ENCODE measurements at regions not wholly inside any gene's neighbourhood (a gene's known extent, or its start where the extent isn't known, plus 50 kb on each side); places are given as distances from the start of the nearest gene placed in this dataset.

GRCh38 chr2:147758821-147759220 is 86.0 kb upstream of the ACVR2A start:
- no peak for TF ChIP-seq CTCF (IDR thresholded peaks at IDR 0.05; ENCODE audit: control insufficient read depth, extremely low read depth, insufficient read depth)
- no peak for DNase-seq (ENCODE audit: low read depth)
- H3K4me3 ChIP-seq (ENCODE audit: low read depth, low read length) = no peak overlapping the region

- no peak for DNase-seq (ENCODE audit: low read depth)
- no peak for TF ChIP-seq CTCF (IDR thresholded peaks at IDR 0.05; ENCODE audit: control insufficient read depth, extremely low read depth, insufficient read depth)
- no peak overlapping the region for H3K4me3 ChIP-seq (ENCODE audit: low read depth, low read length)
Observed at GRCh38 chr2:147756069-147756468, 88.8 kb upstream of the ACVR2A start.

GRCh38 chr2:147740211-147740927 is 104.5 kb upstream of the ACVR2A start:
- DNase-seq (ENCODE audit: low read depth) = no peak
- no peak for TF ChIP-seq CTCF (IDR thresholded peaks at IDR 0.05; ENCODE audit: control insufficient read depth, extremely low read depth, insufficient read depth)
- H3K4me3 ChIP-seq (ENCODE audit: low read depth, low read length) = no peak overlapping the region

GRCh38 chr2:147739508-147739907 is 105.3 kb upstream of the ACVR2A start:
- DNase-seq (ENCODE audit: low read depth) = no peak
- no peak overlapping the region for H3K4me3 ChIP-seq (ENCODE audit: low read depth, low read length)
- TF ChIP-seq CTCF (IDR thresholded peaks at IDR 0.05; ENCODE audit: control insufficient read depth, extremely low read depth, insufficient read depth) = no peak

GRCh38 chr2:147718831-147719230 is 126.0 kb upstream of the ACVR2A start:
- DNase-seq (ENCODE audit: low read depth) = no peak
- H3K4me3 ChIP-seq (ENCODE audit: low read depth, low read length) = no peak overlapping the region
- no peak for TF ChIP-seq CTCF (IDR thresholded peaks at IDR 0.05; ENCODE audit: control insufficient read depth, extremely low read depth, insufficient read depth)

GRCh38 chr2:147716906-147717305 is 127.9 kb upstream of the ACVR2A start:
- no peak overlapping the region for H3K4me3 ChIP-seq (ENCODE audit: low read depth, low read length)
- TF ChIP-seq CTCF (IDR thresholded peaks at IDR 0.05; ENCODE audit: control insufficient read depth, extremely low read depth, insufficient read depth) = no peak

GRCh38 chr2:147715807-147716206 is 129.0 kb upstream of the ACVR2A start:
- no peak for DNase-seq (ENCODE audit: low read depth)
- no peak for TF ChIP-seq CTCF (IDR thresholded peaks at IDR 0.05; ENCODE audit: control insufficient read depth, extremely low read depth, insufficient read depth)
- no peak overlapping the region for H3K4me3 ChIP-seq (ENCODE audit: low read depth, low read length)

More at GRCh38 chr2:147716906-147717305, 127.9 kb upstream of the ACVR2A start:
- peak; percentile 28 for DNase-seq (ENCODE audit: low read depth)
